Left ventricle myocardium inferior (tissue), 1 donor: ENCODE measurements at regions not wholly inside any gene's neighbourhood (a gene's known extent, or its start where the extent isn't known, plus 50 kb on each side); places are given as distances from the start of the nearest gene placed in this dataset.
"Not testable (repeated sequence)": the region's sequence is repeated elsewhere in the genome, so short reads cannot be mapped to it uniquely, and the experiment has no call there.

Experiments used
- DNase-seq: peaks from one replicate; pipeline ENCODE4 v3.0.0-alpha.2; 2020
- H3K27ac ChIP-seq: fragments of 200-600 bp; replicated peaks from 2 replicates; pipeline ENCODE4 v1.8.0; 2021
- H3K27me3 ChIP-seq: fragments of 200-600 bp; 2 replicates; pipeline ENCODE4 v1.8.0; 2021; ENCODE audit warnings: low read depth
- H3K36me3 ChIP-seq: fragments of 200-600 bp; 2 replicates; pipeline ENCODE4 v1.8.0; 2021
- H3K4me1 ChIP-seq: fragments of 200-600 bp; 2 replicates; pipeline ENCODE4 v1.8.0; 2021
- H3K4me3 ChIP-seq: fragments of 200-600 bp; 2 replicates; pipeline ENCODE4 v1.8.0; 2021; ENCODE audit warnings: mild to moderate bottlenecking, moderate library complexity
- H3K9me3 ChIP-seq: fragments of 200-600 bp; replicated peaks from 2 replicates; pipeline ENCODE4 v1.8.0; 2021
- CTCF ChIP-seq: fragments of 200-600 bp; IDR thresholded peaks from 2 replicates; pipeline ENCODE4 v1.8.0; 2021; ENCODE audit warnings: antibody characterized with exemption, mild to moderate bottlenecking, borderline replicate concordance
- intact Hi-C: fragments of 100-400 bp; cut with micrococcal nuclease; formaldehyde crosslinking; loops from one replicate; pipeline ENCODE4 v1.11.0; 2022
- donor health status: DM: no; HTN: yes; CAD: no; lungs with severe emphysema.

- Histone ChIP-seq H3K36me3 (no peaks in the 10 kb centered on the region), H3K4me3 (no peak overlapping the region), H3K4me1 (no peaks in the 10 kb centered on the region), H3K27me3 (no peaks in the 10 kb centered on the region), H3K9me3 (peaks cover 57% of the 10 kb centered on the region), H3K27ac (no peak overlapping the region)
- no peak for TF ChIP-seq CTCF
- DNase-seq = no peak
- intact Hi-C loops = no loop called here
Observed at GRCh38 chr4:36587909-36588472, 306.6 kb downstream of the DTHD1 start.

- H3K36me3 ChIP-seq = no peaks in the 10 kb centered on the region
- H3K27ac ChIP-seq = no peak overlapping the region
- no peaks in the 10 kb centered on the region for H3K27me3 ChIP-seq
- intact Hi-C loops = no loop called here
- H3K9me3 ChIP-seq = peaks cover 60% of the 10 kb centered on the region
- DNase-seq = no peak
- TF ChIP-seq CTCF = no peak
- no peak overlapping the region for H3K4me3 ChIP-seq
- H3K4me1 ChIP-seq = no peaks in the 10 kb centered on the region
Observed at GRCh38 chr4:36590343-36590742, 308.9 kb downstream of the DTHD1 start.

- no peaks in the 10 kb centered on the region for H3K36me3 ChIP-seq
- H3K4me1 ChIP-seq = no peaks in the 10 kb centered on the region
- no peak for TF ChIP-seq CTCF
- no peaks in the 10 kb centered on the region for H3K27me3 ChIP-seq
- DNase-seq = no peak
- no peak overlapping the region for H3K27ac ChIP-seq
- H3K9me3 ChIP-seq = peaks cover 15% of the 10 kb centered on the region
- H3K4me3 ChIP-seq = no peak overlapping the region
- intact Hi-C loops = no loop called here
Observed at GRCh38 chr4:36601864-36602495, 320.6 kb downstream of the DTHD1 start.

GRCh38 chr4:36609661-36610060 is 328.2 kb downstream of the DTHD1 start:
- no peaks in the 10 kb centered on the region for H3K36me3 ChIP-seq
- H3K4me1 ChIP-seq = no peaks in the 10 kb centered on the region
- H3K4me3 ChIP-seq = no peak overlapping the region
- no peak for TF ChIP-seq CTCF
- H3K27me3 ChIP-seq = no peaks in the 10 kb centered on the region
- H3K9me3 ChIP-seq = peaks cover 43% of the 10 kb centered on the region
- intact Hi-C loops = no loop called here
- no peak overlapping the region for H3K27ac ChIP-seq
- no peak for DNase-seq

- H3K36me3 ChIP-seq = no peaks in the 10 kb centered on the region
- no peaks in the 10 kb centered on the region for H3K4me1 ChIP-seq
- no peak for DNase-seq
- no peaks in the 10 kb centered on the region for H3K27me3 ChIP-seq
- no peak overlapping the region for H3K27ac ChIP-seq
- peaks cover 34% of the 10 kb centered on the region for H3K9me3 ChIP-seq
- intact Hi-C loops = no loop called here
- H3K4me3 ChIP-seq = no peak overlapping the region
- TF ChIP-seq CTCF = no peak
Observed at GRCh38 chr4:36610628-36611027, 329.2 kb downstream of the DTHD1 start.

- DNase-seq, intact Hi-C loops, H3K4me1 ChIP-seq, H3K36me3 ChIP-seq, H3K27ac ChIP-seq, H3K4me3 ChIP-seq, H3K27me3 ChIP-seq: not testable (repeated sequence)
- H3K9me3 ChIP-seq = peaks cover 28% of the 10 kb centered on the region
Observed at GRCh38 chr4:36613142-36613541, 331.7 kb downstream of the DTHD1 start.
